CD4-positive, alpha-beta T cell treated with Interleukin-6 for 4 hours (primary cell): ENCODE measurements at regions not wholly inside any gene's neighbourhood (a gene's known extent, or its start where the extent isn't known, plus 50 kb on each side); places are given as distances from the start of the nearest gene placed in this dataset.

ENCODE experiments used
- DNase-seq: peaks from one replicate; pipeline ENCODE4 v3.0.0-alpha.2; 2020; ENCODE audit warnings: mixed read lengths

- no peak for DNase-seq
These were observed 65.9 kb upstream of the LINC01488 start for GRCh38 chr11:69415411-69416142.

DNA sequence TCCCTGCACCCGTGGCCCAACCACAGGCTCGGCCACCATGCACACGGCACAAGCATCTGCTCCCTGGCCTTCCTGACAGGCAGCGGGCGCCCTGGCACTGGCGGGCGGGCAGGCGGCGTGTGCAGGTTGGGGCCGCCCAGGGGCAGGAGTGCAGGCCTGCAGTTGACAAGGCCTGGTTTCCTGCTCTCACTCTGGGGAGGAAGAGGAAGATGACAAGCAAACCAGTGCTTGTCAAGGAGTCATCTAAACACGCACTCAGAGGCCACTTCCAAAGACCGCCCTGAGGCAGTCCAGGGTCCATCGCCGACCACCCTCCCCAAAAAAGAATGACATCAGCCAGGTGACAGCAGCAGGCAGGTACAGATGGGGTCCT, 65.3 kb upstream of the LINC01488 start:
- DNase-seq, result no peak

DNA sequence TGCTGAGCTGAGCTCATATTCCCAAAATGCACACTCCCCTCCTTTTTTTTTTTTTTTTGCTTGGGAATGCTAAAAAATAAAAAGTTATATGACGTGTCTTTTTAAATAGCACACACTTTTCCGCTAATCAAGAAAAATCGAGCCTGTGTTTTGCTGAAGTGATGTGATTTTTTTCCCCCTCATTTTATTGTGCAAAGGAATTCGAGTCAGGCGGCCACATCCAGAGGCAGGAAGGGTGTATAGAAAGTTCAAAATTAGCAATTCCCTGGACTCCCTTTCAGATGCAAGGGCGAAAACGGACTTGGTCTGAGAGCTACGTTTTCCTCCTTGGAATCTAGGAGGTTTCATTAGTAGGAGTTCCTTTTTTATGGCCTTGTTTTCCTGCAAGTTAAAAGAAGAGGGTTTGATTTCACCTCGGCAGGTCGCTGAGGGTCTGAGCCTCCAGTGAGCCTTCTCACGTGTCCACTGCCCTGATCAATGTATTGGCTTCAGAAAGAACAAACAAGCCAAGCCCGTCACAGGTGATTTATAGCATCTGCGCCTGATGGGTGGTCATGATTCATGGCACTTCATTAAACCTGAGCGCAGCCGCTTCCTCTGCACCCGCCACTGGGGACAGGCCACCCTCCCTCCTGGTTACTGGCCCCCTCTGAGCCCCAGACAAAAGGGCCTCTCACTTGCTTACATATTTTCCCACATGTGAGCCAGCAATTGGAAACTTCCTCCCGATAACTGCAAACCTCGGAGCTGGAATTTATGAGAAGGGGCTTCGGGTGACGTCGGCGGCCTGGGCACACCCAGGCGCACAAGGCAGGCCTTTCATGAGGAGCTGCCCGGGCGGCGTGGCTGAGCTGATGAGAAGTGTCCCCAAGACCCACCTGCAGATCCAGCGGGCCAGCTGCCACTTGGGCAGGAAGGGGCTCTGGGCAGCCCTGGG, 64.4 kb upstream of the LINC01488 start:
- DNase-seq, result no peak

- no peak for DNase-seq
These were observed 63.8 kb upstream of the LINC01488 start for GRCh38 chr11:69417699-69418085.

- no peak for DNase-seq
These were observed 62.7 kb upstream of the LINC01488 start for GRCh38 chr11:69418576-69419296.

- no peak for DNase-seq
These were observed 61.6 kb upstream of the LINC01488 start for GRCh38 chr11:69419662-69420395.

GRCh38 chr11:69422645-69423044, 58.8 kb upstream of the LINC01488 start:
- DNase-seq, result no peak

- DNase-seq, result no peak
These were observed 58.3 kb upstream of the LINC01488 start for GRCh38 chr11:69423181-69423580.

GRCh38 chr11:69423611-69424385, 57.7 kb upstream of the LINC01488 start:
- DNase-seq, result no peak

DNA sequence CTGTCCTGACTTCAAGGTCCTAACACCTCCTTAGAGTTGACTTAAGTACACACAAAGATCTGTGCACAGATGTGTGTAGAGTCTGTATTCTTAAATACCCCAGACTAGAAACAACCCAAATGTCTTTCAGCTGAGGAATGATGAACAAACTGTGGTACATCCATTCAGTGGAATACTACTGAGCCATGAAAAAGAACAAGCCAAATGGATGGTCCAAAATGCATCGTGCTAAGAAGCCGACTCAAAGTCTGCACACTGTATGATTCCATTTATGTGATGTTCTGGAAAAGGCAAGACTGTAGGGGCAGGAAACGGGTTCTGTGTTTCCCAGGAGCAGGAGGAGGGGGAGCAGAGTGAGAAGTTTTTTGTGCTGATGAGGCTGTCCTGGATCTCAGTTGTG, 56.7 kb upstream of the LINC01488 start:
- no peak for DNase-seq

GRCh38 chr11:69425444-69425843, 56.0 kb upstream of the LINC01488 start:
- DNase-seq, result no peak

- DNase-seq, result no peak
These were observed 55.4 kb upstream of the LINC01488 start for GRCh38 chr11:69425895-69426544.

DNA sequence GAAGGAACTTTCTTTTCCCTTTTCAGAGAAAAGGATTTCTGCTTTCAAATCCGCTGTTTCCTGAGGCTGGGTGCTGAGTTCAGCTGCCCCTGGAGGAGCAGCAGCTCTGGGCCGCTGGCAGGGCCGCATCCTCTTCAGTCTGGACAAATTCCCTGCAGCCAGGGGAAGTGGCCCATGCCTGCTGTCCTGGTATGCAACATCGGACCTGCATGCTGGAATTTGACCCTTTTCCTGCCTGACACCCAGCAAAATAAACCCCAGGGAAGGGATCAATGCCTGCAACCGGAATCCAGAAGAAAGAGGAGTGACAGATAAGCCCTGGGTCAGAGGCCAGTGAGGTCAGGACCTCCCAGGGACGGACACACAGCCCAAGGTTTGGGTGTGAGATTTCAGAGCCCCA, 54.1 kb upstream of the LINC01488 start:
- no peak for DNase-seq

DNA sequence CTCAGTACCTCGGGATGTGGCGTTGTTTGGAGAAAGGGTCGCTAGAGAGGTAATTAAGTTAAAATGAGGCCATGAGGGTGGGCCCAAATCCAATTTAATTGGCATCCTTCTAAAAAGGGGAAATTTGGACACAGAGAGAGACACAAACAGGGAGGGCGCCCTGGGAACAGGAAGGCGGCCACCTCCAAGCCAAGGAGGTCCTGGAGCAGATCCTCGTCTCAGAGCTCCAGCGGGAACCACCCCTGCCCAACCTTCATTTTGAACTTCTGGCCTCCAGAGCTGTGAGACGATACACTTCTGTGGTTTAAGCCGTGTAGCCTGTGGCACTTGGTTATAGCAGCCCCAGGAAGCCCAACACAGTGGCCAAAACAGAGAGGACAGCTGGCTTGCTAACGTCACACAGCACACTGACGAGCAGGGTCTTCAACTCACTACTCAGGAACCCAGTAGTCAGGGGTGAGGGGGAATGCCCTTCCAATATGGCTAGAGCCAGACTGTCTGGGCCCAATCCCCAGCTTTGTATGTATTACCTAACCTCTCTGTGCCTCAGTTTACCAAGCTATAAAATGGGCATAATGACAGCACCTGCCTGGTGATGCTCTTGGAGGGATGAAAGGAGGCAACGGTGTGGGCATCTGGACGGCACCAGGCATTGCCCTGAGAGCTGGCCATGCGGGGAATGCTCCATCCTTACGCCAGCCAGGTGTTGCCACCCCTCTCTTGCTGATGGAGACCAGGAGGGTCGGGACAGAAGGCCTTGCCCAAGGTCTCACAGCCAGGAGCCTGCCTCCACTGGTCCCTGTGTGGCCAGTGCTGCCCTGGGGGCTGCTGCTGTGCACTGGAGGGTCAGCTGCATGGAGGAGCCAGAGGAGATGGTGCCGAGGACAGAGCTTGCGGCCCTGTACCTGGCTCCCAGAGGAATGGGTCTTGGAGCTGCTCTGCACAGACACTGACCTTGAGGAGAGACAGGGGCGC, 53.3 kb upstream of the LINC01488 start:
- no peak for DNase-seq

- no peak for DNase-seq
These were observed 51.6 kb upstream of the LINC01488 start for GRCh38 chr11:69429716-69430491.

DNA sequence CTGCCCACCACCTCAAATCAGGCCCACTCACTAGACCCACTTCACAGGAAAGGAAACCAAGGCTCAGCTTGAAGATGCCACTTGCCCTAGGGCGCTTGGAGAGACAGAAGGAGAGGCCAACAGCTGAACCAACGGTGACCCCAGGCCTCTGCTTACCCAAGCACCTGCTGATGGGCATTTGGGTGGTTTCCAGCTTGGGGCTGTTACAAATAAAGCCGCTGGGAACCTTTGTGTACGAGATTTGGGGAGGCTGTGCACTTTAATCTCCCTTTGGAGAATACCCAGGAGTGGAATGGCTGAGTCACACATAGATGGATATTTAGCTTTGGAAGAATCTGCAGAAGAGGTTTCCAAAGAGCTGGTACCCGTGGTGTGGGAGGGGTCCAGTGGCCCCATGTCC, 50.9 kb upstream of the LINC01488 start:
- DNase-seq, result no peak

GRCh38 chr11:69431136-69431535, 50.3 kb upstream of the LINC01488 start:
- no peak for DNase-seq
